Natural killer cell (primary cell): ENCODE measurements at regions not wholly inside any gene's neighbourhood (a gene's known extent, or its start where the extent isn't known, plus 50 kb on each side); places are given as distances from the start of the nearest gene placed in this dataset.
"Not testable (repeated sequence)": the region's sequence is repeated elsewhere in the genome, so short reads cannot be mapped to it uniquely, and the experiment has no call there.

Source experiments
- ATAC-seq, 3 donors: fragments of 150-1000 bp in 2 of 3; fragments of 200-7000 bp in 1 of 3; cut with Tn5 transposase; 1 replicate in 1 of 3; 2 replicates in 2 of 3; pipeline ENCODE4 v1.10.0; 2021; ENCODE audit warnings: mild to moderate bottlenecking in 2 of 3, moderate library complexity in 2 of 3
- DNase-seq, 2 donors: peaks; one replicate each; pipeline versions ENCODE4 v3.0.0 to v3.0.0-alpha.2; 2013 to 2021; ENCODE audit warnings: mixed read lengths in 1 of 2
- H3K27ac ChIP-seq: one replicate; pipeline ENCODE4 v1.5.1; 2013; ENCODE audit warnings: mild to moderate bottlenecking, low read length
- H3K27me3 ChIP-seq: one replicate; pipeline ENCODE4 v1.6.1; 2013; ENCODE audit warnings: low read length; ENCODE audit not compliant: control insufficient read depth, insufficient read depth
- H3K36me3 ChIP-seq: one replicate; pipeline ENCODE4 v1.6.1; 2013; ENCODE audit warnings: low read length; ENCODE audit not compliant: control insufficient read depth, insufficient read depth
- H3K4me1 ChIP-seq: one replicate; pipeline ENCODE4 v1.6.1; 2013; ENCODE audit warnings: low read length; ENCODE audit not compliant: control insufficient read depth, insufficient read depth
- H3K4me3 ChIP-seq: one replicate; pipeline ENCODE4 v1.5.1; 2013; ENCODE audit warnings: low read length
- H3K9me3 ChIP-seq: one replicate; pipeline ENCODE4 v1.6.1; 2013; ENCODE audit warnings: low read length; ENCODE audit not compliant: control insufficient read depth, insufficient read depth
- H3K27ac Mint-ChIP-seq, 2 donors: one replicate each; pipeline ENCODE4 v1.8.0; 2022; ENCODE audit warnings: mild to moderate bottlenecking in 2 of 2, mixed read lengths in 2 of 2, moderate library complexity in 1 of 2
- H3K27me3 Mint-ChIP-seq, 2 donors: one replicate each; pipeline ENCODE4 v1.8.0; 2022; ENCODE audit warnings: low read depth in 2 of 2, mixed read lengths in 2 of 2
- H3K36me3 Mint-ChIP-seq: one replicate; pipeline ENCODE4 v1.8.0; 2022; ENCODE audit warnings: mixed read lengths
- H3K4me1 Mint-ChIP-seq, 2 donors: one replicate each; pipeline ENCODE4 v1.8.0; 2022; ENCODE audit warnings: mixed read lengths in 2 of 2
- H3K4me3 Mint-ChIP-seq: one replicate; pipeline ENCODE4 v1.8.0; 2022; ENCODE audit warnings: mild to moderate bottlenecking, moderate library complexity, mixed read lengths
- H3K9me3 Mint-ChIP-seq, 2 donors: one replicate each; pipeline ENCODE4 v1.8.0; 2022; ENCODE audit warnings: mixed read lengths in 2 of 2
- WGBS: methylation state at CpG from one replicate; pipeline ENCODE4 v1.1.7; 2013; ENCODE audit warnings: missing lambda C conversion rate; ENCODE audit not compliant: insufficient coverage; 5-methylcytosine and 5-hydroxymethylcytosine counted together
- intact Hi-C: fragments of 100-400 bp; cut with micrococcal nuclease; formaldehyde crosslinking; loops from one replicate; pipeline ENCODE4 v1.14.2; 2022
- TF ChIP-seq, protein P1 (sequence below): fragments of 200-600 bp; IDR thresholded peaks from one replicate; pipeline ENCODE4 v1.8.0; 2022; ENCODE audit warnings: antibody characterized with exemption

DNA sequence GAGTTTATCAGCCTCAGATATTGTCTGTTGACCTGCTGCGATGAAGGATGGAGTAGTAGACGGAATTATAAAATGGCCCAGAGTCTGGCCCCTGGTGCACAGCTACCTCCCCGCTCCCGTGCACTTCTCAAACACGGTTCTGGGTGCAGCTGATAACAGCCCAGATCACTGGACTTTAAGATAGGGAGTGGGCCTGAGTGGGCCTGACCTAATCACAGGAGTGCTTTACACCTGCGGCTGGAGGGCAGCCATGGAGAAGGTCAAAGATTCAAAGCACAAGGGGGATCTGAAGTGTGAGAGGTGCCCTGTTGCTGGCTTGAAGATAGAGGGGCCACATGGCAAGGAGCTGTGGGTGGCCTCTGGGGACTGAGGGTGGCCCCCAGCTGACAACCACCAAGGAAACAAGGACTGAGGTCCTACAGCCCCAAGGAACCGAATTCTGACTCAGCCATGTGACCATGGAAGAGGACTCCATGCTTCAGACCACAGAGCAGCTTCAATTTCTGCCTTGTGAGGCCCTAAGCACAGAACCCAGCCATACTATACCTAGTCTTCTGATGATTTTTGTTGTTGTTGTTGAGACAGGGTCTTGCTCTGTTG, 113.4 kb downstream of the ZNF664 start:
- Histone ChIP-seq H3K36me3 (no peaks in the 10 kb centered on the region), H3K9me3 (no peaks in the 10 kb centered on the region), H3K4me1 (peaks cover 10% of the 10 kb centered on the region), H3K27ac (no peak overlapping the region), H3K4me3 (no peak overlapping the region), H3K27me3 (no peaks in the 10 kb centered on the region)
- Mint-ChIP-seq H3K4me3 (no peak overlapping the region), H3K27me3 (no peaks in the 10 kb centered on the region), H3K9me3 (peaks cover 0 to under 1% of the 10 kb centered on the region in 2 donors), H3K36me3 (no peaks in the 10 kb centered on the region), H3K4me1 (peaks cover 0 to 12% of the 10 kb centered on the region in 2 donors), H3K27ac (no peak overlapping the region)
- intact Hi-C loops: no loop called here
- WGBS: 90% methylated on average over 7 of the region's 7 CpGs
- DNase-seq: no peak
- no peak for ATAC-seq
- TF ChIP-seq, protein P1, sequence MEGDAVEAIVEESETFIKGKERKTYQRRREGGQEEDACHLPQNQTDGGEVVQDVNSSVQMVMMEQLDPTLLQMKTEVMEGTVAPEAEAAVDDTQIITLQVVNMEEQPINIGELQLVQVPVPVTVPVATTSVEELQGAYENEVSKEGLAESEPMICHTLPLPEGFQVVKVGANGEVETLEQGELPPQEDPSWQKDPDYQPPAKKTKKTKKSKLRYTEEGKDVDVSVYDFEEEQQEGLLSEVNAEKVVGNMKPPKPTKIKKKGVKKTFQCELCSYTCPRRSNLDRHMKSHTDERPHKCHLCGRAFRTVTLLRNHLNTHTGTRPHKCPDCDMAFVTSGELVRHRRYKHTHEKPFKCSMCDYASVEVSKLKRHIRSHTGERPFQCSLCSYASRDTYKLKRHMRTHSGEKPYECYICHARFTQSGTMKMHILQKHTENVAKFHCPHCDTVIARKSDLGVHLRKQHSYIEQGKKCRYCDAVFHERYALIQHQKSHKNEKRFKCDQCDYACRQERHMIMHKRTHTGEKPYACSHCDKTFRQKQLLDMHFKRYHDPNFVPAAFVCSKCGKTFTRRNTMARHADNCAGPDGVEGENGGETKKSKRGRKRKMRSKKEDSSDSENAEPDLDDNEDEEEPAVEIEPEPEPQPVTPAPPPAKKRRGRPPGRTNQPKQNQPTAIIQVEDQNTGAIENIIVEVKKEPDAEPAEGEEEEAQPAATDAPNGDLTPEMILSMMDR: no peak

DNA sequence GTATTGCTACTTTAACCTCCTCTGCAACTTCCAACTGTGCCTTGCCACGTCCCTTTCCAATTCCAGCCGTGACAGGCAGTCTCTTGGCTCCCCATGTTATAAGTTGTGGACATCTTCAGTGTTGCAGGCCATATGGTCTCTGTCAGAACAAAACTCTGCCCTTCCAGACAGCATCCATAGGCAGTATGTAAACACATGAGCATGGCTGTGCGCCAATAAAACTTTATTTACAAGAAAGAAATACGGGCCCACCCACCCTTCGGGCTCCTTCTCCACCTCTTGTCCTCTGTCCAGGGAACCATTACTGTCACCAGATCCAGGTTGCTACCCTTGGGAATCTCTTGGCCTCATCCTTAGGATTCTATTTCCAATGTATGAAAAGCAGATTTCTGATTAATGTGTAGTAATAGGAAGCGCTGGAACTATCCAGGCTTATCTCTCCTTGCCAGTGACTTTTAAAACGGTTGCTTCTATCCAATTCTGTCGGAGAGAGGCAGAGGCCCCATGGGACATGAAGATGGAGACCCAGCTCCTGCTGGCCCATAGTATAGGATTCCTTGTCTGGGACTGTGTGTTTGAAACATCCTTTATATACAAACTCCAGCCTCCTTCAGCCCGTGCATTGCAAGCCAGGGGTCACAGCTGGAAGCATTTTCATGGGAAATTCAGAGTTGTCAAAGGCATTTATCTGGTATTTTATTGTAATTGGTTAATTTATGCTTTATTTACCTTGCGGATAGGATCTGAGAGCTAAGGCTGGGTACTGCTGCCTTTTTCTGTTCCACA, 114.4 kb downstream of the ZNF664 start:
- H3K9me3 Mint-ChIP-seq: peaks cover 0 to 3% of the 10 kb centered on the region in 2 donors
- no peak overlapping the region for H3K27ac Mint-ChIP-seq
- no peaks in the 10 kb centered on the region for H3K36me3 ChIP-seq
- no peaks in the 10 kb centered on the region for H3K36me3 Mint-ChIP-seq
- intact Hi-C loops: no loop called here
- H3K4me3 Mint-ChIP-seq: no peak overlapping the region
- no peaks in the 10 kb centered on the region for H3K9me3 ChIP-seq
- H3K4me1 Mint-ChIP-seq: peaks cover 0 to 12% of the 10 kb centered on the region in 2 donors
- TF ChIP-seq, protein P1: no peak
- peaks cover 10% of the 10 kb centered on the region for H3K4me1 ChIP-seq
- H3K27me3 ChIP-seq: no peaks in the 10 kb centered on the region
- DNase-seq (no peak), ATAC-seq (no peak)
- H3K27me3 Mint-ChIP-seq: no peaks in the 10 kb centered on the region
- 90% methylated on average over 10 of the region's 10 CpGs for WGBS
- H3K27ac ChIP-seq: no peak overlapping the region
- H3K4me3 ChIP-seq: no peak overlapping the region

DNA sequence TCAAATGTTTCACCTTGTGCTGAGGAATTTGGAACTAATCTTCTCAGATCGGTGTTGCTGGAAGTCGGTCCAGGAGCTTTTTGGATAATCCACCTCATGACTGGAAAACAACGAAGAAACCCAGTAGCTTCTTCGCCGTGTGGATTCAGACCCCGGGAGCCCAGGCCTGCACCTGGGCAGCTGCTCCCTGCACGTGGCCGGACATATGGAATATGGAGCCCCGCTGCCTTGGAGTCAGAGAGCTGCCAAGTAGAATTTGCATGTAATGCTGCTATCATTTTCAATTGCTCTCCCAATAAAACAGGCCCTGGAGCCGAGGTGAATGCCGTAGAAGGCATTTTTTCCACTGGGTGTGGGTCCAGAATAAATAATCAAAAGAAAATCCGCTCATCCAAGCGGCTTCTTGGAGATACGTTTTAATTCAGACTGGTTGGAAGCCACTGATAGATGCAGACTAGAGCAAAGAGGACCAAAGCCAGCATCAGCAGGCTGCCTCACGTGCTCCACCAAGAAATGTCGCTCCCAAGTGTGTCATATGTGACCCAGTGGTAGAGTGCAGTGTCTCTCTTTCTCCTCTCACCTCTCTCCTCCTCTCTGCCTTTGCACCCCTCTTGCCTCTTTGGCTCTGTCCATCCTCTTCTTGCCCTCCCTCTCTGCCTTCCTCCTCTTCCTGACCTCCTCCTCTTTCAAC, 115.3 kb downstream of the ZNF664 start:
- TF ChIP-seq, protein P1: no peak
- Mint-ChIP-seq H3K4me3 (no peak overlapping the region), H3K27ac (no peak overlapping the region), H3K27me3 (no peaks in the 10 kb centered on the region), H3K36me3 (no peaks in the 10 kb centered on the region), H3K4me1 (peaks cover 0 to 12% of the 10 kb centered on the region in 2 donors), H3K9me3 (peaks cover 0 to 3% of the 10 kb centered on the region in 2 donors)
- peaks cover 10% of the 10 kb centered on the region for H3K4me1 ChIP-seq
- no peak overlapping the region for H3K27ac ChIP-seq
- no peaks in the 10 kb centered on the region for H3K36me3 ChIP-seq
- intact Hi-C loops: no loop called here
- WGBS: 92% methylated on average over 16 of the region's 16 CpGs
- ATAC-seq (no peak), DNase-seq (no peak)
- no peaks in the 10 kb centered on the region for H3K27me3 ChIP-seq
- H3K4me3 ChIP-seq: no peak overlapping the region
- H3K9me3 ChIP-seq: no peaks in the 10 kb centered on the region

DNA sequence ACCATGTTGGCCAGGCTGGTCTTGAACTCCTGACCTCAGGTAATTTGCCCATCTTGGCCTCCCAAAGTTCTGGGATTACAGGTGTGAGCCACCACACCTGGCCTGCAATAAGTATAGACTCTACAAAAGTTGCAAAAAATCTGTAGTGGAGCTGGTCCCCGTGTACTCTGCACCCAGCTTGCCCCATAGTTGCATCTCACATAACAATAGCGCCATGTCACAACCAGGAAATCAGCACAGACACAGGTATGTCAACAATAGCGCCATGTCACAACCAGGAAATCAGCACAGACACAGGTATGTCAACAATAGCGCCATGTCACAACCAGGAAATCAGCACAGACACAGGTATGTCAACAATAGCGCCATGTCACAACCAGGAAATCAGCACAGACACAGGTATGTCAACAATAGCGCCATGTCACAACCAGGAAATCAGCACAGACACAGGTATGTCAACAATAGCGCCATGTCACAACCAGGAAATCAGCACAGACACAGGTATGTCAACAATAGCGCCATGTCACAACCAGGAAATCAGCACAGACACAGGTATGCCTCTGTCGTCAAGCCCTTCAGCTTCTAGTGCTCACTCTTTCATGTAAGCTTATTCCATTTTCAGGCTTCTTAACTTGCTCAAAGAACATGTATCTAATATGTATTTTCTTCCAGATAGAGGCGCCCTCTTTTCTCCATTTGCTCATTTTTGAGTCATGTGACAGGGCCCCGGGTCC, 116.3 kb downstream of the ZNF664 start:
- H3K27me3 Mint-ChIP-seq, H3K27ac Mint-ChIP-seq, DNase-seq, H3K27me3 ChIP-seq, H3K36me3 Mint-ChIP-seq, H3K27ac ChIP-seq, H3K4me3 Mint-ChIP-seq, intact Hi-C loops, H3K36me3 ChIP-seq, ATAC-seq, H3K9me3 Mint-ChIP-seq, H3K4me3 ChIP-seq, H3K4me1 ChIP-seq, H3K9me3 ChIP-seq: not testable (repeated sequence)
- WGBS: 97% methylated on average over 6 of the region's 11 CpGs
- peaks cover 0 to 11% of the 10 kb centered on the region in 2 donors for H3K4me1 Mint-ChIP-seq
